ENCODE measurements at regions not wholly inside any gene's neighbourhood (a gene's known extent, or its start where the extent isn't known, plus 50 kb on each side); places are given as distances from the start of the nearest gene placed in this dataset.

DNA sequence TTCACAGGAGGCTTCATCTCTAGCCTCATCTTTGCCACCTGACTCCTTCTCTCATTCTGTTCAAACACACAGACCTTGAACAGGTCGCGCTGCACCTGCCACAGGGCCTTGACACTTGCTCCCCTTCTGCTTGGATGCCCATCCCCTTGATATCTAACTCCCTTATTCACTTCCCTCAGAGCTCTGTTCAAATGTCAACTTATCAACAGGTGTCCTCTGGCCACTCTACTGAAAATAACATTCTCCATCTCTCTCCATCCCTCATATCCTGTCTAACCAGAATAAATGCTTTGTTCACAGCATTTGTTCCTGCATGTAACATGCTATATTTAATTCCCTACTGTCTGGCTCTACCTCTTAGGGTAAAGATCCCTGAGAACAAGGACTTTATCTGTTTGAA, 67.2 kb upstream of the DRD2 start:
- ATAC-seq, result no peak
- in situ Hi-C loops (cut with MboI), result loop anchor here (25.0 kb wide), 1 partner anchor 230 kb away; the partner anchor contains the start of gene TTC12
- intact Hi-C loops (cut with micrococcal nuclease), result no loop called here
- no peak overlapping the region for H3K9ac ChIP-seq (ENCODE audit: insufficient read depth in 1 of 2, low read depth in 2 of 2, low read length in 2 of 2)
- POLR2A ChIA-PET, result no interaction called here
- peaks cover 9 to 17% of the 10 kb centered on the region in 2 experiments; a peak in 3 of 5 replicates for H3K27me3 ChIP-seq (ENCODE audit: control insufficient read depth in 2 of 2, insufficient read depth in 2 of 2, low read length in 2 of 2)
- no TSS peak for BruUV-seq (replicated peaks)
- no peak overlapping the region for H3K4me3 ChIP-seq
- H4K20me1 ChIP-seq (replicated peaks; ENCODE audit: control insufficient read depth, insufficient read depth, low read length), result no peaks in the 10 kb centered on the region
- FAIRE-seq, result no peak
- peaks cover 0 to 5% of the 10 kb centered on the region in 2 experiments; a peak in 3 of 5 replicates for H3K4me1 ChIP-seq (replicated peaks in 1 of 2; ENCODE audit: control insufficient read depth in 2 of 2, insufficient read depth in 2 of 2, low read length in 2 of 2)
- 7% methylated on average over 2 of the region's 2 CpGs for WGBS (ENCODE audit: insufficient coverage, low coverage, missing lambda C conversion rate)
- no peaks in the 10 kb centered on the region for H3K9me3 ChIP-seq (replicated peaks; ENCODE audit: control insufficient read depth, insufficient read depth, low read depth, low read length)
- CTCF ChIA-PET (ENCODE audit: low intra/inter-chr PET ratio), result no interaction called here
- no peaks in the 10 kb centered on the region for H3K9me1 ChIP-seq (ENCODE audit: control insufficient read depth, insufficient read depth, low read length)
- no peak overlapping the region for H2AFZ ChIP-seq (ENCODE audit: low read depth, low read length)
- TF ChIP-seq ZBTB8A (IDR thresholded peaks at IDR 0.05; ENCODE audit: partially characterized antibody) (no peak), CBX1 (IDR thresholded peaks at IDR 0.05; ENCODE audit: low read depth) (no peak), ERF (CRISPR knock-in tag; IDR thresholded peaks at IDR 0.05) (no peak), MYNN (IDR thresholded peaks at IDR 0.05) (no peak), MYNN (CRISPR knock-in tag; IDR thresholded peaks at IDR 0.05) (no peak), BRF1 (IDR thresholded peaks at IDR 0.05; ENCODE audit: borderline replicate concordance, extremely low read depth, insufficient read length) (no peak)
- no peaks in the 10 kb centered on the region for H3K79me2 ChIP-seq (ENCODE audit: control insufficient read depth, insufficient read depth, low read length)
- H3K36me3 ChIP-seq (ENCODE audit: control insufficient read depth, insufficient read depth, low read length), result no peaks in the 10 kb centered on the region
- DNase-seq (ENCODE audit: extremely low read depth in 1 of 4, low spot score in 3 of 4), result no peak
- H3K27ac ChIP-seq (ENCODE audit: extremely low read depth, low read depth, low read length), result no peak overlapping the region
- no peak overlapping the region for H3K4me2 ChIP-seq (ENCODE audit: insufficient read depth, low read length)

All from K562 (cell line).